Activated T-cell treated with anti-CD3 and anti-CD28 coated beads, Interleukin-2, amount 50 U/mL, for 72 hours (primary cell): ENCODE measurements at regions not wholly inside any gene's neighbourhood (a gene's known extent, or its start where the extent isn't known, plus 50 kb on each side); places are given as distances from the start of the nearest gene placed in this dataset.

Experiments
- ATAC-seq, 2 donors: fragments of 150-1000 bp; cut with Tn5 transposase; replicated peaks in 1 of 2; 2 replicates each; pipeline ENCODE4 v1.10.0; 2021; ENCODE audit warnings: moderate library complexity in 2 of 2, mild to moderate bottlenecking in 1 of 2
- DNase-seq, 2 donors: peaks; one replicate each; pipeline ENCODE4 v3.0.0; 2021 to 2022; ENCODE audit warnings: mixed read lengths in 1 of 2
- H3K27ac Mint-ChIP-seq: one replicate; pipeline ENCODE4 v1.8.0; 2022; ENCODE audit warnings: mild to moderate bottlenecking, moderate library complexity, mixed read lengths
- H3K27me3 Mint-ChIP-seq: one replicate; pipeline ENCODE4 v1.8.0; 2022; ENCODE audit warnings: low read depth, mixed read lengths
- H3K36me3 Mint-ChIP-seq, 2 donors: one replicate each; pipeline ENCODE4 v1.8.0; 2022; ENCODE audit warnings: mixed read lengths in 2 of 2, mild to moderate bottlenecking in 1 of 2; ENCODE audit not compliant: insufficient read depth in 2 of 2
- H3K4me1 Mint-ChIP-seq: one replicate; pipeline ENCODE4 v1.8.0; 2022; ENCODE audit warnings: low read depth, mixed read lengths
- H3K4me3 Mint-ChIP-seq, 2 donors: one replicate each; pipeline ENCODE4 v1.8.0; 2022; ENCODE audit warnings: mild to moderate bottlenecking in 2 of 2, mixed read lengths in 2 of 2, moderate library complexity in 2 of 2
- H3K9me3 Mint-ChIP-seq, 2 donors: one replicate each; pipeline ENCODE4 v1.8.0; 2022; ENCODE audit warnings: mixed read lengths in 2 of 2

GRCh38 chr5:121497176-121497575, 354.5 kb upstream of the FTMT start:
- Mint-ChIP-seq H3K27me3 (no peaks in the 10 kb centered on the region), H3K4me1 (no peaks in the 10 kb centered on the region), H3K9me3 (peaks cover 2 to 4% of the 10 kb centered on the region in 2 donors), H3K4me3 (no peak overlapping the region), H3K27ac (no peak overlapping the region), H3K36me3 (no peaks in the 10 kb centered on the region)
- DNase-seq (no peak), ATAC-seq (no peak)

- ATAC-seq (no peak), DNase-seq (no peak)
- Mint-ChIP-seq H3K27ac (no peak overlapping the region), H3K4me3 (no peak overlapping the region), H3K9me3 (peaks cover 2 to 4% of the 10 kb centered on the region in 2 donors), H3K36me3 (no peaks in the 10 kb centered on the region), H3K27me3 (no peaks in the 10 kb centered on the region), H3K4me1 (no peaks in the 10 kb centered on the region)
These were observed 351.4 kb upstream of the FTMT start for GRCh38 chr5:121500310-121500709.

GRCh38 chr5:121503111-121503840, 348.4 kb upstream of the FTMT start:
- DNase-seq (no peak), ATAC-seq (no peak)
- H3K4me1 Mint-ChIP-seq, result no peaks in the 10 kb centered on the region
- no peak overlapping the region for H3K4me3 Mint-ChIP-seq
- H3K27me3 Mint-ChIP-seq, result no peaks in the 10 kb centered on the region
- H3K27ac Mint-ChIP-seq, result no peak overlapping the region
- peaks cover 2 to 4% of the 10 kb centered on the region in 2 donors for H3K9me3 Mint-ChIP-seq
- no peaks in the 10 kb centered on the region for H3K36me3 Mint-ChIP-seq

- ATAC-seq (no peak), DNase-seq (no peak)
- Mint-ChIP-seq H3K4me1 (no peaks in the 10 kb centered on the region), H3K36me3 (no peaks in the 10 kb centered on the region), H3K27ac (no peak overlapping the region), H3K4me3 (no peak overlapping the region), H3K9me3 (peaks cover 2 to 6% of the 10 kb centered on the region in 2 donors), H3K27me3 (no peaks in the 10 kb centered on the region)
These were observed 334.7 kb upstream of the FTMT start for GRCh38 chr5:121516997-121517396.

GRCh38 chr5:121525706-121526105, 326.0 kb upstream of the FTMT start:
- ATAC-seq (no peak), DNase-seq (no peak)
- Mint-ChIP-seq H3K9me3 (peaks cover 2 to 4% of the 10 kb centered on the region in 2 donors), H3K27ac (no peak overlapping the region), H3K4me3 (no peak overlapping the region), H3K36me3 (no peaks in the 10 kb centered on the region), H3K27me3 (no peaks in the 10 kb centered on the region), H3K4me1 (no peaks in the 10 kb centered on the region)

GRCh38 chr5:121526908-121527307, 324.8 kb upstream of the FTMT start:
- H3K4me3 Mint-ChIP-seq, result no peak overlapping the region
- no peaks in the 10 kb centered on the region for H3K27me3 Mint-ChIP-seq
- no peak overlapping the region for H3K27ac Mint-ChIP-seq
- ATAC-seq (no peak), DNase-seq (no peak)
- no peaks in the 10 kb centered on the region for H3K36me3 Mint-ChIP-seq
- no peaks in the 10 kb centered on the region for H3K4me1 Mint-ChIP-seq
- peaks cover 2 to 4% of the 10 kb centered on the region in 2 donors for H3K9me3 Mint-ChIP-seq

- ATAC-seq (no peak), DNase-seq (no peak)
- peaks cover 3 to 7% of the 10 kb centered on the region in 2 donors for H3K9me3 Mint-ChIP-seq
- H3K27ac Mint-ChIP-seq, result no peak overlapping the region
- H3K4me1 Mint-ChIP-seq, result no peaks in the 10 kb centered on the region
- no peaks in the 10 kb centered on the region for H3K27me3 Mint-ChIP-seq
- no peak overlapping the region for H3K4me3 Mint-ChIP-seq
- H3K36me3 Mint-ChIP-seq, result no peaks in the 10 kb centered on the region
These were observed 317.9 kb upstream of the FTMT start for GRCh38 chr5:121533814-121534213.

GRCh38 chr5:121550989-121551388, 300.7 kb upstream of the FTMT start:
- Mint-ChIP-seq H3K4me1 (no peaks in the 10 kb centered on the region), H3K36me3 (no peaks in the 10 kb centered on the region), H3K27me3 (no peaks in the 10 kb centered on the region), H3K27ac (no peak overlapping the region), H3K4me3 (no peak overlapping the region), H3K9me3 (peaks cover 0 to 6% of the 10 kb centered on the region in 2 donors)
- DNase-seq, result no peak
- no peak for ATAC-seq

GRCh38 chr5:121559832-121560231, 291.9 kb upstream of the FTMT start:
- ATAC-seq, result no peak
- no peaks in the 10 kb centered on the region for H3K27me3 Mint-ChIP-seq
- H3K4me1 Mint-ChIP-seq, result no peaks in the 10 kb centered on the region
- H3K36me3 Mint-ChIP-seq, result no peaks in the 10 kb centered on the region
- H3K27ac Mint-ChIP-seq, result no peak overlapping the region
- no peak overlapping the region for H3K4me3 Mint-ChIP-seq
- H3K9me3 Mint-ChIP-seq, result peaks cover 3% of the 10 kb centered on the region in 2 donors
- DNase-seq, result no peak

GRCh38 chr5:121572061-121572460, 279.6 kb upstream of the FTMT start:
- no peaks in the 10 kb centered on the region for H3K27me3 Mint-ChIP-seq

GRCh38 chr5:121573721-121574382, 277.8 kb upstream of the FTMT start:
- no peak overlapping the region for H3K27ac Mint-ChIP-seq
- H3K4me1 Mint-ChIP-seq, result no peaks in the 10 kb centered on the region
- no peak for ATAC-seq
- H3K4me3 Mint-ChIP-seq, result no peak overlapping the region
- H3K36me3 Mint-ChIP-seq, result no peaks in the 10 kb centered on the region
- no peak for DNase-seq
- peaks cover 0 to 2% of the 10 kb centered on the region in 2 donors for H3K9me3 Mint-ChIP-seq
- no peaks in the 10 kb centered on the region for H3K27me3 Mint-ChIP-seq

More at GRCh38 chr5:121572061-121572460, 279.6 kb upstream of the FTMT start:
- ATAC-seq, result no peak
- Mint-ChIP-seq H3K9me3 (peaks cover 0 to 2% of the 10 kb centered on the region in 2 donors), H3K36me3 (no peaks in the 10 kb centered on the region), H3K4me3 (no peak overlapping the region), H3K4me1 (no peaks in the 10 kb centered on the region), H3K27ac (no peak overlapping the region)
- DNase-seq, result no peak

- no peak overlapping the region for H3K27ac Mint-ChIP-seq
- no peak overlapping the region for H3K4me3 Mint-ChIP-seq
- H3K9me3 Mint-ChIP-seq, result peaks cover 5 to 9% of the 10 kb centered on the region in 2 donors
- no peaks in the 10 kb centered on the region for H3K27me3 Mint-ChIP-seq
- no peak for ATAC-seq
- no peaks in the 10 kb centered on the region for H3K36me3 Mint-ChIP-seq
- DNase-seq, result no peak
- H3K4me1 Mint-ChIP-seq, result no peaks in the 10 kb centered on the region
These were observed 270.1 kb upstream of the FTMT start for GRCh38 chr5:121581588-121581987.

- no peak for ATAC-seq
- no peaks in the 10 kb centered on the region for H3K27me3 Mint-ChIP-seq
- DNase-seq, result no peak
- H3K9me3 Mint-ChIP-seq, result peaks cover 6 to 11% of the 10 kb centered on the region in 2 donors
- no peak overlapping the region for H3K27ac Mint-ChIP-seq
- H3K4me3 Mint-ChIP-seq, result no peak overlapping the region
- no peaks in the 10 kb centered on the region for H3K4me1 Mint-ChIP-seq
- no peaks in the 10 kb centered on the region for H3K36me3 Mint-ChIP-seq
These were observed 254.8 kb upstream of the FTMT start for GRCh38 chr5:121596882-121597281.
